GM18502 (cell line): ENCODE measurements at regions not wholly inside any gene's neighbourhood (a gene's known extent, or its start where the extent isn't known, plus 50 kb on each side); places are given as distances from the start of the nearest gene placed in this dataset.

Experiments
- ATAC-seq: cut with Tn5 transposase; IDR thresholded peaks from one replicate; pipeline ENCODE4 v1.9.1; 2021; ENCODE audit warnings: mild to moderate bottlenecking; ENCODE audit not compliant: unreplicated experiment, poor library complexity

GRCh38 chr5:67273689-67274356 lies 77.2 kb upstream of the CD180 start:
- no peak for ATAC-seq

GRCh38 chr5:67272453-67273130 lies 76.0 kb upstream of the CD180 start:
- ATAC-seq, result no peak

- ATAC-seq, result no peak
Observed at GRCh38 chr5:67268231-67269021, 71.8 kb upstream of the CD180 start.

GRCh38 chr5:67267512-67268216 lies 71.1 kb upstream of the CD180 start:
- no peak for ATAC-seq

GRCh38 chr5:67266654-67267350 lies 70.2 kb upstream of the CD180 start:
- ATAC-seq, result no peak

GRCh38 chr5:67265951-67266350 lies 69.4 kb upstream of the CD180 start:
- no peak for ATAC-seq

- no peak for ATAC-seq
Observed at GRCh38 chr5:67263656-67264408, 67.2 kb upstream of the CD180 start.

- ATAC-seq, result no peak
Observed at GRCh38 chr5:67262956-67263355, 66.4 kb upstream of the CD180 start.

GRCh38 chr5:67262206-67262605 lies 65.6 kb upstream of the CD180 start:
- no peak for ATAC-seq

- no peak for ATAC-seq
Observed at GRCh38 chr5:67259548-67260215, 63.1 kb upstream of the CD180 start.

- ATAC-seq, result no peak
Observed at GRCh38 chr5:67257500-67257899, 60.9 kb upstream of the CD180 start.

GRCh38 chr5:67257077-67257476 lies 60.5 kb upstream of the CD180 start:
- ATAC-seq, result no peak

- ATAC-seq, result no peak
Observed at GRCh38 chr5:67255881-67256280, 59.3 kb upstream of the CD180 start.

GRCh38 chr5:67253911-67254310 lies 57.3 kb upstream of the CD180 start:
- ATAC-seq, result no peak

GRCh38 chr5:67249590-67249895 lies 52.9 kb upstream of the CD180 start:
- no peak for ATAC-seq

- ATAC-seq, result no peak
Observed at GRCh38 chr5:67248703-67249589, 52.3 kb upstream of the CD180 start.

- no peak for ATAC-seq
Observed at GRCh38 chr5:67246546-67247268, 50.1 kb upstream of the CD180 start.
